ENCODE measurements at regions not wholly inside any gene's neighbourhood (a gene's known extent, or its start where the extent isn't known, plus 50 kb on each side); places are given as distances from the start of the nearest gene placed in this dataset.

DNA sequence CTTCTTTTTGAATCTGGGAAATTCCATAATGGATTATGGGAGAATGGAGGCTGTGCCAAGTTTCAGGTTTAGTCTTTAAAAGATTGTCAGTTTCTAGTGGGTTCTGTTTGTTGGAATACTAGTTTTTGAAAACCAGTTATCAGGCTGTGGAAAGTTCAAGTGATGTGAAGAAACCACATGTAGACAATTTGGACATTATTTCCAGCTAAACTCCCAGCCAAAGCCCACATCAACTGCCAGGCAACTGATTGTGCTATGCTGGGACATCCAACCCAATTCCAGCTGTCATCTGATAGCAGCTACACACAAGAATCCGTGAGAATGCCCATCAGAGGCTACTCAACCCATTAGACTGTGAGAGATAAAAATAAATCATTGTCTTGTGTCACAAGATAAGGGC, 546.1 kb upstream of the ADAMTS5 start:
- Histone ChIP-seq H4K12ac (ENCODE audit: low read depth, low read length) (no peak overlapping the region), H2BK12ac (ENCODE audit: low read length) (no peak overlapping the region), H3K9me3 (ENCODE audit: insufficient read depth, low read depth, low read length) (no peaks in the 10 kb centered on the region), H3K14ac (ENCODE audit: low read length) (no peak overlapping the region), H3K23ac (ENCODE audit: low read length) (no peak overlapping the region), H3K9ac (ENCODE audit: low read length) (no peak overlapping the region), H2BK120ac (ENCODE audit: insufficient read depth, low read length, poor library complexity) (no peak overlapping the region), H3K27ac (ENCODE audit: low read depth, low read length) (no peak overlapping the region), H3K4me3 (ENCODE audit: low read depth, low read length) (no peak overlapping the region), H4K8ac (ENCODE audit: low read depth, low read length) (no peak overlapping the region), H4K91ac (ENCODE audit: low read depth, low read length) (no peak overlapping the region), H2AK5ac (ENCODE audit: low read length) (no peak overlapping the region), H3K27me3 (ENCODE audit: insufficient read depth, low read length) (no peaks in the 10 kb centered on the region), H3K4ac (ENCODE audit: low read depth, low read length) (no peak overlapping the region), H3K4me2 (ENCODE audit: low read length) (no peak overlapping the region), H3K18ac (ENCODE audit: low read length) (no peak overlapping the region), H3K4me1 (ENCODE audit: control insufficient read depth in 1 of 2, insufficient read depth in 2 of 2, low read length in 2 of 2) (no peaks in the 10 kb centered on the region), H2AFZ (ENCODE audit: insufficient read depth, low read length, poor library complexity) (no peak overlapping the region), H3K79me1 (ENCODE audit: low read length) (no peaks in the 10 kb centered on the region), H3K36me3 (ENCODE audit: control insufficient read depth in 1 of 2, insufficient read depth in 2 of 2, low read length in 2 of 2) (no peaks in the 10 kb centered on the region), H2BK5ac (ENCODE audit: low read depth, low read length, poor library complexity) (no peak overlapping the region), H3K79me2 (ENCODE audit: control insufficient read depth, insufficient read depth, low read length, poor library complexity) (no peaks in the 10 kb centered on the region)
- no peak for DNase-seq
- WGBS (ENCODE audit: extremely low coverage, insufficient coverage, insufficient read length), result no CpG with 5 or more reads among the region's 1 CpG

DNA sequence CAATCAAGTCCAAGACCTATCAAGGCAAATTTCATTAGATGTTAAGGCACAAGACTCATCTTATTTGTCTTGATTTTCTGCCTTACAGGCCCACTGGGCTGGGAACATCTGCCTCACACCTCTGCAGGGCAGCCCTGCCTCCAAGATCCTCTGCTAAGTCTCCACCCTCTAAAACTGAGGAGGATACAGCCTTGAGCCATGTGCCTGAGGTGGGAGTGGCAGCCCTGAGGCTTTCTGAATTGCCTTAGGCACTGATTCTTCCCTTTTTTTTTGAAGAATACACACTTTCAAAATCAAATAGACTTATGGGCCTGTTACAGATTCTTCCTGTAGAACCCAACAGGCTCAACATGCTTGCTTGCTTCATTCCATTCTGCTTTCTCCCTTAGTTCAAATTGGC, 544.3 kb upstream of the ADAMTS5 start:
- Histone ChIP-seq H3K18ac (ENCODE audit: low read length) (no peak overlapping the region), H2AFZ (ENCODE audit: insufficient read depth, low read length, poor library complexity) (no peak overlapping the region), H3K27me3 (ENCODE audit: insufficient read depth, low read length) (no peaks in the 10 kb centered on the region), H3K36me3 (ENCODE audit: control insufficient read depth in 1 of 2, insufficient read depth in 2 of 2, low read length in 2 of 2) (no peaks in the 10 kb centered on the region), H2BK120ac (ENCODE audit: insufficient read depth, low read length, poor library complexity) (no peak overlapping the region), H4K12ac (ENCODE audit: low read depth, low read length) (no peak overlapping the region), H3K23ac (ENCODE audit: low read length) (no peak overlapping the region), H2BK5ac (ENCODE audit: low read depth, low read length, poor library complexity) (no peak overlapping the region), H3K79me2 (ENCODE audit: control insufficient read depth, insufficient read depth, low read length, poor library complexity) (no peaks in the 10 kb centered on the region), H3K27ac (ENCODE audit: low read depth, low read length) (no peak overlapping the region), H3K4ac (ENCODE audit: low read depth, low read length) (no peak overlapping the region), H3K4me2 (ENCODE audit: low read length) (no peak overlapping the region), H2AK5ac (ENCODE audit: low read length) (no peak overlapping the region), H2BK12ac (ENCODE audit: low read length) (no peak overlapping the region), H3K4me1 (ENCODE audit: control insufficient read depth in 1 of 2, insufficient read depth in 2 of 2, low read length in 2 of 2) (no peaks in the 10 kb centered on the region), H3K14ac (ENCODE audit: low read length) (no peak overlapping the region), H3K9ac (ENCODE audit: low read length) (no peak overlapping the region), H4K91ac (ENCODE audit: low read depth, low read length) (no peak overlapping the region), H3K9me3 (ENCODE audit: insufficient read depth, low read depth, low read length) (no peaks in the 10 kb centered on the region), H3K4me3 (ENCODE audit: low read depth, low read length) (no peak overlapping the region), H4K8ac (ENCODE audit: low read depth, low read length) (no peak overlapping the region), H3K79me1 (ENCODE audit: low read length) (no peaks in the 10 kb centered on the region)
- DNase-seq, result peak; percentile 15 to 76

DNA sequence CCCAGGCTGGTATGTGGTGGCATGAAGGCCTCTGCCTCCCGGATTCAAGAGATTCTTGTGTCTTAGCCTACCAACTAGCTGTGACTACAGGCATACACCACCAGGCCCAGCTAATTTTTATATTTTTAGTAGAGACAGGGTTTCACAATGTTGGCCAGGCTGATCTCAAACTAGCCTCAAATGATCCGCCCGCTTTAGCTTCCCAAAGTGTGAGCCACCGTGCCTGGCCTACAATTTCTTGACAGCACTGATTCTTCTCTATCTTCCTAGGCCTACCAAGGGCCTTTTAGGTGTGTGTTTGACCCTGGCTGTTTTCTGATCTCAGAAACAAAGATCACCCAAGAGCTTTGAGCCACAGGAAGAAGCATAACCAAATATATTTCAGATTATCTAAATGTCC, 540.8 kb upstream of the ADAMTS5 start:
- H4K8ac ChIP-seq (ENCODE audit: low read depth, low read length), result no peak overlapping the region
- no peaks in the 10 kb centered on the region for H3K79me1 ChIP-seq (ENCODE audit: low read length)
- H3K36me3 ChIP-seq (ENCODE audit: control insufficient read depth in 1 of 2, insufficient read depth in 2 of 2, low read length in 2 of 2), result no peaks in the 10 kb centered on the region
- no peak overlapping the region for H3K14ac ChIP-seq (ENCODE audit: low read length)
- H3K79me2 ChIP-seq (ENCODE audit: control insufficient read depth, insufficient read depth, low read length, poor library complexity), result no peaks in the 10 kb centered on the region
- H3K4me3 ChIP-seq (ENCODE audit: low read depth, low read length), result no peak overlapping the region
- H4K91ac ChIP-seq (ENCODE audit: low read depth, low read length), result no peak overlapping the region
- no peak overlapping the region for H4K12ac ChIP-seq (ENCODE audit: low read depth, low read length)
- no peaks in the 10 kb centered on the region for H3K9me3 ChIP-seq (ENCODE audit: insufficient read depth, low read depth, low read length)
- no CpG with 5 or more reads among the region's 4 CpGs for WGBS (ENCODE audit: extremely low coverage, insufficient coverage, insufficient read length)
- H2BK120ac ChIP-seq (ENCODE audit: insufficient read depth, low read length, poor library complexity), result no peak overlapping the region
- no peak overlapping the region for H3K4me2 ChIP-seq (ENCODE audit: low read length)
- no peak overlapping the region for H3K23ac ChIP-seq (ENCODE audit: low read length)
- no peak for DNase-seq
- H3K4ac ChIP-seq (ENCODE audit: low read depth, low read length), result no peak overlapping the region
- no peaks in the 10 kb centered on the region for H3K27me3 ChIP-seq (ENCODE audit: insufficient read depth, low read length)
- no peak overlapping the region for H2BK5ac ChIP-seq (ENCODE audit: low read depth, low read length, poor library complexity)
- no peak overlapping the region for H3K18ac ChIP-seq (ENCODE audit: low read length)
- H2AK5ac ChIP-seq (ENCODE audit: low read length), result no peak overlapping the region
- no peak overlapping the region for H2BK12ac ChIP-seq (ENCODE audit: low read length)
- H3K27ac ChIP-seq (ENCODE audit: low read depth, low read length), result no peak overlapping the region
- no peak overlapping the region for H2AFZ ChIP-seq (ENCODE audit: insufficient read depth, low read length, poor library complexity)
- H3K9ac ChIP-seq (ENCODE audit: low read length), result no peak overlapping the region
- H3K4me1 ChIP-seq (ENCODE audit: control insufficient read depth in 1 of 2, insufficient read depth in 2 of 2, low read length in 2 of 2), result no peaks in the 10 kb centered on the region

DNA sequence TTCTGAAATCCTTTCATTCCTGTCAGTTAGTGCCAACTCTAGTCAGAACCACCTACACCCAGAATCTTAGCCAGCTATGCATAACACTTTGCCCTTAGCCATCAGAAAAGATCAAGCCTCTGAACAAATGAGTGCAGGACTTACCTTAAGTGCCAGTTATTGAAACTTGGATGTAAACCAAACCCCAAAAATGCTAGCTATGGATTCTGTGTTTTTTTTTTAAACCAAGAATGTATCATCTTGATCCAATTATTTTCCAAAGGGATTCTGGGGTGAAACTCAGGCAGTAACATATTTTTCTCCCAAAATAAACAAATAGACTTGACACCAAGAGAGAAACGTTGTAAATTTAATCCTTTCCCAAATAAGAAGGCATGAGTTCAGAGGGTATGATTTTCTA, 538.6 kb upstream of the ADAMTS5 start:
- H3K36me3 ChIP-seq (ENCODE audit: control insufficient read depth in 1 of 2, insufficient read depth in 2 of 2, low read length in 2 of 2), result no peaks in the 10 kb centered on the region

More for the DNA sequence above, 538.6 kb upstream of the ADAMTS5 start:
- Histone ChIP-seq H2BK120ac (ENCODE audit: insufficient read depth, low read length, poor library complexity) (no peak overlapping the region), H4K91ac (ENCODE audit: low read depth, low read length) (no peak overlapping the region), H3K79me2 (ENCODE audit: control insufficient read depth, insufficient read depth, low read length, poor library complexity) (no peaks in the 10 kb centered on the region), H3K18ac (ENCODE audit: low read length) (no peak overlapping the region), H3K23ac (ENCODE audit: low read length) (no peak overlapping the region), H3K9ac (ENCODE audit: low read length) (no peak overlapping the region), H4K12ac (ENCODE audit: low read depth, low read length) (no peak overlapping the region), H3K27ac (ENCODE audit: low read depth, low read length) (no peak overlapping the region), H3K4me2 (ENCODE audit: low read length) (no peak overlapping the region), H3K79me1 (ENCODE audit: low read length) (no peaks in the 10 kb centered on the region), H2AFZ (ENCODE audit: insufficient read depth, low read length, poor library complexity) (no peak overlapping the region), H2BK5ac (ENCODE audit: low read depth, low read length, poor library complexity) (no peak overlapping the region), H4K8ac (ENCODE audit: low read depth, low read length) (no peak overlapping the region), H2AK5ac (ENCODE audit: low read length) (no peak overlapping the region), H2BK12ac (ENCODE audit: low read length) (no peak overlapping the region), H3K9me3 (ENCODE audit: insufficient read depth, low read depth, low read length) (no peaks in the 10 kb centered on the region), H3K27me3 (ENCODE audit: insufficient read depth, low read length) (no peaks in the 10 kb centered on the region), H3K4me3 (ENCODE audit: low read depth, low read length) (no peak overlapping the region), H3K4me1 (ENCODE audit: control insufficient read depth in 1 of 2, insufficient read depth in 2 of 2, low read length in 2 of 2) (no peaks in the 10 kb centered on the region), H3K14ac (ENCODE audit: low read length) (no peak overlapping the region), H3K4ac (ENCODE audit: low read depth, low read length) (no peak overlapping the region)
- no CpG with 5 or more reads among the region's 1 CpG for whole genome bisulfite sequencing (ENCODE audit: extremely low coverage, insufficient coverage, insufficient read length)
- DNase-seq, result no peak
